Mesendoderm (in vitro differentiated cells): ENCODE measurements at regions not wholly inside any gene's neighbourhood (a gene's known extent, or its start where the extent isn't known, plus 50 kb on each side); places are given as distances from the start of the nearest gene placed in this dataset.

ENCODE experiments used
- DNase-seq: peaks from one replicate; pipeline ENCODE4 v3.0.0; 2013
- H2AK5ac ChIP-seq: 2 replicates; pipeline ENCODE4 v1.6.1; 2013; ENCODE audit warnings: low read length, inconsistent platforms
- H2BK120ac ChIP-seq: 2 replicates; pipeline ENCODE4 v1.6.1; 2013; ENCODE audit warnings: low read depth, mild to moderate bottlenecking, low read length, moderate library complexity, mixed read lengths
- H2BK15ac ChIP-seq: replicated peaks from 2 replicates; pipeline ENCODE4 v1.6.1; 2013; ENCODE audit warnings: low read depth, mild to moderate bottlenecking, moderate library complexity
- H2BK5ac ChIP-seq: 2 replicates; pipeline ENCODE4 v1.6.1; 2013; ENCODE audit warnings: low read length, inconsistent platforms
- H3K18ac ChIP-seq: 2 replicates; pipeline ENCODE4 v1.6.1; 2013; ENCODE audit warnings: mild to moderate bottlenecking, low read length, mixed read lengths
- H3K23ac ChIP-seq: one replicate; pipeline ENCODE4 v1.6.1; 2013; ENCODE audit warnings: low read length
- H3K27ac ChIP-seq: 2 replicates; pipeline ENCODE4 v1.5.1; 2013; ENCODE audit warnings: low read depth, mild to moderate bottlenecking, inconsistent platforms, low read length, moderate library complexity
- H3K27me3 ChIP-seq: 2 replicates; pipeline ENCODE4 v1.6.1; 2013; ENCODE audit warnings: low read length, control low read depth, mild to moderate bottlenecking, inconsistent platforms; ENCODE audit not compliant: insufficient read depth, poor library complexity
- H3K36me3 ChIP-seq: 2 replicates; pipeline ENCODE4 v1.6.1; 2013; ENCODE audit warnings: low read length, inconsistent platforms; ENCODE audit not compliant: control insufficient read depth, insufficient read depth
- H3K4ac ChIP-seq: one replicate; pipeline ENCODE4 v1.6.1; 2013; ENCODE audit warnings: low read depth, mild to moderate bottlenecking, low read length, moderate library complexity
- H3K4me1 ChIP-seq: 2 replicates; pipeline ENCODE4 v1.6.1; 2013; ENCODE audit warnings: low read depth, low read length, inconsistent platforms; ENCODE audit not compliant: control insufficient read depth
- H3K4me2 ChIP-seq: 2 replicates; pipeline ENCODE4 v1.6.1; 2013; ENCODE audit warnings: low read length
- H3K4me3 ChIP-seq: 2 replicates; pipeline ENCODE4 v1.5.1; 2013; ENCODE audit warnings: mild to moderate bottlenecking, low read length
- H3K56ac ChIP-seq: one replicate; pipeline ENCODE4 v1.6.1; 2013; ENCODE audit warnings: low read length
- H3K79me1 ChIP-seq: 2 replicates; pipeline ENCODE4 v1.6.1; 2013; ENCODE audit warnings: low read length, inconsistent platforms
- H3K79me2 ChIP-seq: 2 replicates; pipeline ENCODE4 v1.6.1; 2013; ENCODE audit warnings: mild to moderate bottlenecking, low read length; ENCODE audit not compliant: control insufficient read depth, insufficient read depth
- H3K9ac ChIP-seq: 2 replicates; pipeline ENCODE4 v1.6.1; 2013; ENCODE audit warnings: low read length, inconsistent platforms
- H4K5ac ChIP-seq: one replicate; pipeline ENCODE4 v1.6.1; 2013; ENCODE audit warnings: low read length
- H4K8ac ChIP-seq: one replicate; pipeline ENCODE4 v1.6.1; 2013; ENCODE audit warnings: low read depth, mild to moderate bottlenecking, control low read depth, low read length, moderate library complexity
- WGBS: extraction: QIAGEN DNeasy Blood & Tissue Kit; methylation state at CpG from one replicate; pipeline ENCODE4 v1.1.7; 2013; ENCODE audit warnings: low lambda C conversion rate, missing lambda C conversion rate; ENCODE audit not compliant: insufficient coverage; ENCODE audit errors: extremely low coverage; 5-methylcytosine and 5-hydroxymethylcytosine counted together

GRCh38 chr5:136799806-136800372, 434.5 kb upstream of the TRPC7 start:
- Histone ChIP-seq H3K9ac (no peak overlapping the region), H3K18ac (no peak overlapping the region), H3K23ac (no peak overlapping the region), H3K27me3 (no peaks in the 10 kb centered on the region), H3K36me3 (no peaks in the 10 kb centered on the region), H2BK15ac (no peak overlapping the region), H4K5ac (no peak overlapping the region), H3K4me3 (no peak overlapping the region), H4K8ac (no peak overlapping the region), H3K27ac (no peak overlapping the region), H3K79me2 (no peaks in the 10 kb centered on the region), H2AK5ac (no peak overlapping the region), H3K56ac (no peak overlapping the region), H2BK5ac (no peak overlapping the region), H2BK120ac (no peak overlapping the region), H3K4me2 (no peak overlapping the region), H3K4ac (no peak overlapping the region), H3K4me1 (no peaks in the 10 kb centered on the region), H3K79me1 (no peaks in the 10 kb centered on the region)
- peak; percentile 54 for DNase-seq
- no CpG with 5 or more reads among the region's 1 CpG for WGBS

- Histone ChIP-seq H3K4ac (no peak overlapping the region), H3K4me2 (no peak overlapping the region), H3K18ac (no peak overlapping the region), H3K4me3 (no peak overlapping the region), H2AK5ac (no peak overlapping the region), H3K27ac (no peak overlapping the region), H2BK5ac (no peak overlapping the region), H3K79me2 (no peaks in the 10 kb centered on the region), H3K4me1 (no peaks in the 10 kb centered on the region), H3K27me3 (no peaks in the 10 kb centered on the region), H3K23ac (no peak overlapping the region), H3K36me3 (no peaks in the 10 kb centered on the region), H4K8ac (no peak overlapping the region), H3K56ac (no peak overlapping the region), H2BK15ac (no peak overlapping the region), H2BK120ac (no peak overlapping the region), H4K5ac (no peak overlapping the region), H3K9ac (no peak overlapping the region), H3K79me1 (no peaks in the 10 kb centered on the region)
- 100% methylated on average over 1 of the region's 3 CpGs for WGBS
- DNase-seq = peak; percentile 50
These were observed 428.0 kb upstream of the TRPC7 start for GRCh38 chr5:136793300-136793699.

GRCh38 chr5:136781464-136781863, 416.1 kb upstream of the TRPC7 start:
- Histone ChIP-seq H3K9ac (no peak overlapping the region), H3K27ac (no peak overlapping the region), H3K4me2 (no peak overlapping the region), H3K4me3 (no peak overlapping the region), H3K18ac (no peak overlapping the region), H4K5ac (no peak overlapping the region), H3K36me3 (no peaks in the 10 kb centered on the region), H3K27me3 (no peaks in the 10 kb centered on the region), H2BK15ac (no peak overlapping the region), H2BK5ac (no peak overlapping the region), H3K56ac (no peak overlapping the region), H3K79me2 (no peaks in the 10 kb centered on the region), H4K8ac (no peak overlapping the region), H2BK120ac (no peak overlapping the region), H3K79me1 (no peaks in the 10 kb centered on the region), H3K23ac (no peak overlapping the region), H2AK5ac (no peak overlapping the region), H3K4ac (no peak overlapping the region), H3K4me1 (no peaks in the 10 kb centered on the region)
- no CpG with 5 or more reads among the region's 3 CpGs for WGBS
- DNase-seq = no peak

GRCh38 chr5:136780518-136780917, 415.2 kb upstream of the TRPC7 start:
- Histone ChIP-seq H3K56ac (no peak overlapping the region), H3K4me2 (no peak overlapping the region), H4K8ac (no peak overlapping the region), H2BK15ac (no peak overlapping the region), H3K27ac (no peak overlapping the region), H3K4ac (no peak overlapping the region), H3K79me1 (no peaks in the 10 kb centered on the region), H3K27me3 (no peaks in the 10 kb centered on the region), H3K23ac (no peak overlapping the region), H3K9ac (no peak overlapping the region), H2AK5ac (no peak overlapping the region), H3K36me3 (no peaks in the 10 kb centered on the region), H3K18ac (no peak overlapping the region), H4K5ac (no peak overlapping the region), H3K4me3 (no peak overlapping the region), H3K4me1 (no peaks in the 10 kb centered on the region), H2BK5ac (no peak overlapping the region), H2BK120ac (no peak overlapping the region), H3K79me2 (no peaks in the 10 kb centered on the region)
- peak; percentile 23 for DNase-seq
- no CpG with 5 or more reads among the region's 2 CpGs for WGBS

- Histone ChIP-seq H2AK5ac (no peak overlapping the region), H3K4ac (no peak overlapping the region), H2BK15ac (no peak overlapping the region), H3K4me2 (no peak overlapping the region), H4K8ac (no peak overlapping the region), H4K5ac (no peak overlapping the region), H3K79me1 (no peaks in the 10 kb centered on the region), H2BK120ac (no peak overlapping the region), H3K36me3 (no peaks in the 10 kb centered on the region), H3K27ac (no peak overlapping the region), H3K9ac (no peak overlapping the region), H2BK5ac (no peak overlapping the region), H3K27me3 (no peaks in the 10 kb centered on the region), H3K23ac (no peak overlapping the region), H3K56ac (no peak overlapping the region), H3K4me1 (peaks cover 3% of the 10 kb centered on the region), H3K18ac (no peak overlapping the region), H3K79me2 (no peaks in the 10 kb centered on the region), H3K4me3 (no peak overlapping the region)
- DNase-seq = no peak
- no CpG with 5 or more reads among the region's 4 CpGs for WGBS
These were observed 410.9 kb upstream of the TRPC7 start for GRCh38 chr5:136776022-136776927.
